ENCODE measurements at regions not wholly inside any gene's neighbourhood (a gene's known extent, or its start where the extent isn't known, plus 50 kb on each side); places are given as distances from the start of the nearest gene placed in this dataset.
A peak's percentile ranks its signal among the peaks of the same experiment; 100 is the strongest.
"Not testable (repeated sequence)": the region's sequence is repeated elsewhere in the genome, so short reads cannot be mapped to it uniquely, and the experiment has no call there.

GRCh38 chr12:92391726-92392125 lies 246.1 kb upstream of the BTG1 start:
- H3K4me3 Mint-ChIP-seq, H3K27me3 Mint-ChIP-seq: not testable (repeated sequence)
- Mint-ChIP-seq H3K27ac (peak overlapping the region; percentile 53), H3K36me3 (ENCODE audit: low read depth) (peaks cover 34% of the 10 kb centered on the region), H3K9me3 (peaks cover 28% of the 10 kb centered on the region), H3K4me1 (ENCODE audit: low read depth) (peaks cover 60% of the 10 kb centered on the region)

GRCh38 chr12:92389466-92389865 lies 243.8 kb upstream of the BTG1 start:
- H3K4me3 Mint-ChIP-seq: no peak overlapping the region
- H3K36me3 Mint-ChIP-seq (ENCODE audit: low read depth): peaks cover 21% of the 10 kb centered on the region
- H3K27ac Mint-ChIP-seq: no peak overlapping the region
- no peaks in the 10 kb centered on the region for H3K27me3 Mint-ChIP-seq
- peaks cover 18% of the 10 kb centered on the region for H3K9me3 Mint-ChIP-seq
- peaks cover 40% of the 10 kb centered on the region for H3K4me1 Mint-ChIP-seq (ENCODE audit: low read depth)

GRCh38 chr12:92385296-92385695 lies 239.7 kb upstream of the BTG1 start:
- H3K27ac Mint-ChIP-seq: no peak overlapping the region
- H3K36me3 Mint-ChIP-seq (ENCODE audit: low read depth): no peaks in the 10 kb centered on the region
- no peaks in the 10 kb centered on the region for H3K27me3 Mint-ChIP-seq
- H3K4me1 Mint-ChIP-seq (ENCODE audit: low read depth): peaks cover 16% of the 10 kb centered on the region
- no peak overlapping the region for H3K4me3 Mint-ChIP-seq
- H3K9me3 Mint-ChIP-seq: no peaks in the 10 kb centered on the region

- H3K4me1 Mint-ChIP-seq (ENCODE audit: low read depth): peaks cover 22% of the 10 kb centered on the region
- no peaks in the 10 kb centered on the region for H3K27me3 Mint-ChIP-seq
- no peak overlapping the region for H3K4me3 Mint-ChIP-seq
- no peak overlapping the region for H3K27ac Mint-ChIP-seq
- H3K36me3 Mint-ChIP-seq (ENCODE audit: low read depth): no peaks in the 10 kb centered on the region
- H3K9me3 Mint-ChIP-seq: no peaks in the 10 kb centered on the region
Measured at GRCh38 chr12:92384571-92384970, 238.9 kb upstream of the BTG1 start.

- H3K4me1 Mint-ChIP-seq (ENCODE audit: low read depth): peaks cover 28% of the 10 kb centered on the region
- H3K4me3 Mint-ChIP-seq: no peak overlapping the region
- peaks cover 5% of the 10 kb centered on the region for H3K9me3 Mint-ChIP-seq
- no peak overlapping the region for H3K27ac Mint-ChIP-seq
- H3K36me3 Mint-ChIP-seq (ENCODE audit: low read depth): no peaks in the 10 kb centered on the region
- H3K27me3 Mint-ChIP-seq: no peaks in the 10 kb centered on the region
Measured at GRCh38 chr12:92382383-92382878, 236.8 kb upstream of the BTG1 start.

- peaks cover 5% of the 10 kb centered on the region for H3K9me3 Mint-ChIP-seq
- no peaks in the 10 kb centered on the region for H3K27me3 Mint-ChIP-seq
- no peaks in the 10 kb centered on the region for H3K36me3 Mint-ChIP-seq (ENCODE audit: low read depth)
- H3K27ac Mint-ChIP-seq: no peak overlapping the region
- H3K4me1 Mint-ChIP-seq (ENCODE audit: low read depth): peaks cover 24% of the 10 kb centered on the region
- H3K4me3 Mint-ChIP-seq: no peak overlapping the region
Measured at GRCh38 chr12:92381856-92382255, 236.2 kb upstream of the BTG1 start.

GRCh38 chr12:92378682-92379479 lies 233.2 kb upstream of the BTG1 start:
- Mint-ChIP-seq H3K27ac (no peak overlapping the region), H3K4me1 (ENCODE audit: low read depth) (peaks cover 21% of the 10 kb centered on the region), H3K4me3 (no peak overlapping the region), H3K27me3 (no peaks in the 10 kb centered on the region), H3K36me3 (ENCODE audit: low read depth) (no peaks in the 10 kb centered on the region), H3K9me3 (peaks cover 5% of the 10 kb centered on the region)

GRCh38 chr12:92375504-92375903 lies 229.9 kb upstream of the BTG1 start:
- not testable (repeated sequence) for H3K27me3 Mint-ChIP-seq; H3K27ac Mint-ChIP-seq; H3K9me3 Mint-ChIP-seq; H3K36me3 Mint-ChIP-seq (ENCODE audit: low read depth); H3K4me3 Mint-ChIP-seq
- peaks cover 20% of the 10 kb centered on the region for H3K4me1 Mint-ChIP-seq (ENCODE audit: low read depth)

GRCh38 chr12:92370828-92371227 lies 225.2 kb upstream of the BTG1 start:
- H3K4me3 Mint-ChIP-seq: no peak overlapping the region
- H3K36me3 Mint-ChIP-seq (ENCODE audit: low read depth): no peaks in the 10 kb centered on the region
- peaks cover 11% of the 10 kb centered on the region for H3K4me1 Mint-ChIP-seq (ENCODE audit: low read depth)
- H3K9me3 Mint-ChIP-seq: peaks cover 4% of the 10 kb centered on the region
- no peak overlapping the region for H3K27ac Mint-ChIP-seq
- H3K27me3 Mint-ChIP-seq: no peaks in the 10 kb centered on the region

GRCh38 chr12:92369636-92370035 lies 224.0 kb upstream of the BTG1 start:
- H3K27me3 Mint-ChIP-seq: no peaks in the 10 kb centered on the region
- no peaks in the 10 kb centered on the region for H3K36me3 Mint-ChIP-seq (ENCODE audit: low read depth)
- H3K27ac Mint-ChIP-seq: no peak overlapping the region
- peaks cover 4% of the 10 kb centered on the region for H3K9me3 Mint-ChIP-seq
- no peak overlapping the region for H3K4me3 Mint-ChIP-seq
- peaks cover 20% of the 10 kb centered on the region for H3K4me1 Mint-ChIP-seq (ENCODE audit: low read depth)

- Mint-ChIP-seq H3K4me3 (no peak overlapping the region), H3K9me3 (peaks cover 4% of the 10 kb centered on the region), H3K27me3 (no peaks in the 10 kb centered on the region)
Measured at GRCh38 chr12:92369056-92369455, 223.4 kb upstream of the BTG1 start.

GRCh38 chr12:92365836-92366235 lies 220.2 kb upstream of the BTG1 start:
- H3K36me3 Mint-ChIP-seq (ENCODE audit: low read depth): no peaks in the 10 kb centered on the region

More at GRCh38 chr12:92369056-92369455, 223.4 kb upstream of the BTG1 start:
- H3K4me1 Mint-ChIP-seq (ENCODE audit: low read depth): peaks cover 26% of the 10 kb centered on the region
- no peaks in the 10 kb centered on the region for H3K36me3 Mint-ChIP-seq (ENCODE audit: low read depth)
- no peak overlapping the region for H3K27ac Mint-ChIP-seq

GRCh38 chr12:92365333-92365732 lies 219.7 kb upstream of the BTG1 start:
- Mint-ChIP-seq H3K4me1 (ENCODE audit: low read depth) (peaks cover 56% of the 10 kb centered on the region), H3K27ac (no peak overlapping the region), H3K4me3 (no peak overlapping the region), H3K36me3 (ENCODE audit: low read depth) (peaks cover 4% of the 10 kb centered on the region), H3K27me3 (no peaks in the 10 kb centered on the region), H3K9me3 (peaks cover 12% of the 10 kb centered on the region)

More at GRCh38 chr12:92365836-92366235, 220.2 kb upstream of the BTG1 start:
- Mint-ChIP-seq H3K27me3 (no peaks in the 10 kb centered on the region), H3K4me3 (no peak overlapping the region), H3K27ac (no peak overlapping the region), H3K9me3 (peaks cover 8% of the 10 kb centered on the region), H3K4me1 (ENCODE audit: low read depth) (peaks cover 56% of the 10 kb centered on the region)

GRCh38 chr12:92363295-92364146 lies 217.9 kb upstream of the BTG1 start:
- peaks cover 11% of the 10 kb centered on the region for H3K36me3 Mint-ChIP-seq (ENCODE audit: low read depth)
- peak overlapping the region; percentile 82 for H3K27ac Mint-ChIP-seq
- no peaks in the 10 kb centered on the region for H3K27me3 Mint-ChIP-seq
- H3K9me3 Mint-ChIP-seq: peaks cover 18% of the 10 kb centered on the region
- H3K4me1 Mint-ChIP-seq (ENCODE audit: low read depth): peaks cover 65% of the 10 kb centered on the region
- H3K4me3 Mint-ChIP-seq: peak overlapping the region; percentile 80

- Mint-ChIP-seq H3K36me3 (ENCODE audit: low read depth) (peaks cover 12% of the 10 kb centered on the region), H3K9me3 (peaks cover 19% of the 10 kb centered on the region), H3K27ac (peak overlapping the region; percentile 82), H3K27me3 (no peaks in the 10 kb centered on the region), H3K4me1 (ENCODE audit: low read depth) (peaks cover 65% of the 10 kb centered on the region), H3K4me3 (peak overlapping the region; percentile 80)
Measured at GRCh38 chr12:92362785-92363184, 217.1 kb upstream of the BTG1 start.
